ENCODE measurements at regions not wholly inside any gene's neighbourhood (a gene's known extent, or its start where the extent isn't known, plus 50 kb on each side); places are given as distances from the start of the nearest gene placed in this dataset.

GRCh38 chr6:87766211-87766610 lies 64.2 kb upstream of the AKIRIN2 start:
- no peak; the same call in 2 of the 3 replicates for ATAC-seq
- TF ChIP-seq SNAI2 (CRISPR knock-in tag; IDR thresholded peaks at IDR 0.05) (no peak), TSHZ2 (CRISPR knock-in tag; IDR thresholded peaks at IDR 0.05) (no peak), ZC3H10 (CRISPR knock-in tag; IDR thresholded peaks at IDR 0.05) (no peak), ZNF70 (CRISPR knock-in tag; IDR thresholded peaks at IDR 0.05) (no peak), ZNF565 (CRISPR knock-in tag; conservative IDR thresholded peaks at IDR 0.05; ENCODE audit: low read depth) (no peak), ZFP30 (CRISPR knock-in tag; IDR thresholded peaks at IDR 0.05) (no peak), PATZ1 (CRISPR knock-in tag; IDR thresholded peaks at IDR 0.05; ENCODE audit: borderline replicate concordance) (no peak), ESRRG (CRISPR knock-in tag; IDR thresholded peaks at IDR 0.05) (no peak), TCF4 (CRISPR knock-in tag; IDR thresholded peaks at IDR 0.05; ENCODE audit: borderline replicate concordance) (no peak), BACH2 (CRISPR knock-in tag; IDR thresholded peaks at IDR 0.05; ENCODE audit: borderline replicate concordance) (no peak)
- TF ChIP-seq, protein P1, sequence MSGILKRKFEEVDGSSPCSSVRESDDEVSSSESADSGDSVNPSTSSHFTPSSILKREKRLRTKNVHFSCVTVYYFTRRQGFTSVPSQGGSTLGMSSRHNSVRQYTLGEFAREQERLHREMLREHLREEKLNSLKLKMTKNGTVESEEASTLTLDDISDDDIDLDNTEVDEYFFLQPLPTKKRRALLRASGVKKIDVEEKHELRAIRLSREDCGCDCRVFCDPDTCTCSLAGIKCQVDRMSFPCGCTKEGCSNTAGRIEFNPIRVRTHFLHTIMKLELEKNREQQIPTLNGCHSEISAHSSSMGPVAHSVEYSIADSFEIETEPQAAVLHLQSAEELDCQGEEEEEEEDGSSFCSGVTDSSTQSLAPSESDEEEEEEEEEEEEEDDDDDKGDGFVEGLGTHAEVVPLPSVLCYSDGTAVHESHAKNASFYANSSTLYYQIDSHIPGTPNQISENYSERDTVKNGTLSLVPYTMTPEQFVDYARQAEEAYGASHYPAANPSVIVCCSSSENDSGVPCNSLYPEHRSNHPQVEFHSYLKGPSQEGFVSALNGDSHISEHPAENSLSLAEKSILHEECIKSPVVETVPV (CRISPR knock-in tag; IDR thresholded peaks at IDR 0.05) = no peak
- TF ChIP-seq, protein P2, sequence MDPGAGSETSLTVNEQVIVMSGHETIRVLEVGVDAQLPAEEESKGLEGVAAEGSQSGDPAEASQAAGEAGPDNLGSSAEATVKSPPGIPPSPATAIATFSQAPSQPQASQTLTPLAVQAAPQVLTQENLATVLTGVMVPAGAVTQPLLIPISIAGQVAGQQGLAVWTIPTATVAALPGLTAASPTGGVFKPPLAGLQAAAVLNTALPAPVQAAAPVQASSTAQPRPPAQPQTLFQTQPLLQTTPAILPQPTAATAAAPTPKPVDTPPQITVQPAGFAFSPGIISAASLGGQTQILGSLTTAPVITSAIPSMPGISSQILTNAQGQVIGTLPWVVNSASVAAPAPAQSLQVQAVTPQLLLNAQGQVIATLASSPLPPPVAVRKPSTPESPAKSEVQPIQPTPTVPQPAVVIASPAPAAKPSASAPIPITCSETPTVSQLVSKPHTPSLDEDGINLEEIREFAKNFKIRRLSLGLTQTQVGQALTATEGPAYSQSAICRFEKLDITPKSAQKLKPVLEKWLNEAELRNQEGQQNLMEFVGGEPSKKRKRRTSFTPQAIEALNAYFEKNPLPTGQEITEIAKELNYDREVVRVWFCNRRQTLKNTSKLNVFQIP (CRISPR knock-in tag; IDR thresholded peaks at IDR 0.05; ENCODE audit: borderline replicate concordance, low read depth) = no peak
- TF ChIP-seq, protein P3, sequence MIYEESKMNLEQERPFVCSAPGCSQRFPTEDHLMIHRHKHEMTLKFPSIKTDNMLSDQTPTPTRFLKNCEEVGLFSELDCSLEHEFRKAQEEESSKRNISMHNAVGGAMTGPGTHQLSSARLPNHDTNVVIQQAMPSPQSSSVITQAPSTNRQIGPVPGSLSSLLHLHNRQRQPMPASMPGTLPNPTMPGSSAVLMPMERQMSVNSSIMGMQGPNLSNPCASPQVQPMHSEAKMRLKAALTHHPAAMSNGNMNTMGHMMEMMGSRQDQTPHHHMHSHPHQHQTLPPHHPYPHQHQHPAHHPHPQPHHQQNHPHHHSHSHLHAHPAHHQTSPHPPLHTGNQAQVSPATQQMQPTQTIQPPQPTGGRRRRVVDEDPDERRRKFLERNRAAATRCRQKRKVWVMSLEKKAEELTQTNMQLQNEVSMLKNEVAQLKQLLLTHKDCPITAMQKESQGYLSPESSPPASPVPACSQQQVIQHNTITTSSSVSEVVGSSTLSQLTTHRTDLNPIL (CRISPR knock-in tag; IDR thresholded peaks at IDR 0.05; ENCODE audit: low read depth) = no peak

DNA sequence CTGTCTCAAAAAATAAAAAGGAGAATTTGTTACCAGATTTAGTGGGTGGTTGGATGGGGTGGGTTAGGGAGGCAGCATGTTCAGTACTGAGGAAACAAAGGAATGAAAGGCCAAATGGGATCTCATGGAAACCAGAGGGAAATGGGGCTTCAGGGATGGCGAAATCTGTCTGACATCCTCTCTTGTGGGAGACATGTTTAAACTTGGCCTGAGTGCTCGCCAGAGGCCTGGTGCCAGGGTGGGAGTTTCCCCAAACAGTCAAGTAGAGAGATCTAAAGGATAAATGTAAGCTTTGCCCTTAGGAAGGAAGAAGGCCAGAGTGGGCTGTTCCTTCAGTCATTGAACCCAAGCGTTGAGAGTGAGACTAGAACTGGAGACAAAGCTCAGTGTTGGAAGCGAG lies 61.9 kb upstream of the AKIRIN2 start:
- no peak for TF ChIP-seq PPARA (CRISPR knock-in tag; IDR thresholded peaks at IDR 0.05; ENCODE audit: borderline replicate concordance)
- no peak for TF ChIP-seq RARB (CRISPR knock-in tag; IDR thresholded peaks at IDR 0.05)
- TF ChIP-seq ISL1 (CRISPR knock-in tag; IDR thresholded peaks at IDR 0.05) = no peak
- no peak for TF ChIP-seq TSHZ2 (CRISPR knock-in tag; IDR thresholded peaks at IDR 0.05)
- no peak for TF ChIP-seq BACH2 (CRISPR knock-in tag; IDR thresholded peaks at IDR 0.05; ENCODE audit: borderline replicate concordance)
- no peak for TF ChIP-seq CSDC2 (CRISPR knock-in tag; IDR thresholded peaks at IDR 0.05)
- TF ChIP-seq, protein P2 (CRISPR knock-in tag; IDR thresholded peaks at IDR 0.05; ENCODE audit: borderline replicate concordance, low read depth) = no peak
- TF ChIP-seq ZFP30 (CRISPR knock-in tag; IDR thresholded peaks at IDR 0.05) = no peak
- TF ChIP-seq OSR1 (CRISPR knock-in tag; IDR thresholded peaks at IDR 0.05) = no peak
- no peak for ATAC-seq
